Tibial nerve (tissue), 3 donors: ENCODE measurements at regions not wholly inside any gene's neighbourhood (a gene's known extent, or its start where the extent isn't known, plus 50 kb on each side); places are given as distances from the start of the nearest gene placed in this dataset.

Source experiments
- POLR2A ChIP-seq, 2 donors: fragments of 450-650 bp; IDR thresholded peaks; one replicate each; pipeline ENCODE4 v1.6.1; 2017; ENCODE audit warnings: antibody characterized with exemption in 2 of 2, mild to moderate bottlenecking in 2 of 2, moderate library complexity in 2 of 2
- TF ChIP-seq, protein P1 (sequence below), 5 experiments: fragments of 200-600 bp in 3 of 5; fragments of 450-650 bp in 2 of 5; sonication (generic) in 3 of 5; IDR thresholded peaks; one replicate each; pipeline ENCODE4 v1.5.1; 2016 to 2019; ENCODE audit warnings: antibody characterized with exemption in 5 of 5, mild to moderate bottlenecking in 3 of 5, moderate library complexity in 2 of 5

DNA sequence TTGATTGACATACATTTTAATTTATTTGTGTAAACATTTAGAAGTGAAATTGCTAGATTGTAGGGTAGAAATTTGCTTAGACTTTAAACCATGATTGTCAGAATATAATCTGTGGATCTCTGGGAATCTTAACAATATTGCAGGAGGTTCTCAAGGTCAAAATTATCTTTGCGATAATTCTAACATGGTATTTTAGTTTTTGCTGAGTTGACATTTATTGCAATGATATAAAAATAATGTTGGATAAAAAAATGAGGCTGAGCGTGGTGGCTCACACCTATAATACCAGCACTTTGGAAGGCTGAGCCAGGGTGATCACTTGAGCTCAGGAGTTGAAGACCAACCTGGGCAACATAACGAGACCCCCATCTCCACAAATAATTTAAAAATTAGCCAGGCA is 70.3 kb upstream of the SGCD start:
- TF ChIP-seq, protein P1, sequence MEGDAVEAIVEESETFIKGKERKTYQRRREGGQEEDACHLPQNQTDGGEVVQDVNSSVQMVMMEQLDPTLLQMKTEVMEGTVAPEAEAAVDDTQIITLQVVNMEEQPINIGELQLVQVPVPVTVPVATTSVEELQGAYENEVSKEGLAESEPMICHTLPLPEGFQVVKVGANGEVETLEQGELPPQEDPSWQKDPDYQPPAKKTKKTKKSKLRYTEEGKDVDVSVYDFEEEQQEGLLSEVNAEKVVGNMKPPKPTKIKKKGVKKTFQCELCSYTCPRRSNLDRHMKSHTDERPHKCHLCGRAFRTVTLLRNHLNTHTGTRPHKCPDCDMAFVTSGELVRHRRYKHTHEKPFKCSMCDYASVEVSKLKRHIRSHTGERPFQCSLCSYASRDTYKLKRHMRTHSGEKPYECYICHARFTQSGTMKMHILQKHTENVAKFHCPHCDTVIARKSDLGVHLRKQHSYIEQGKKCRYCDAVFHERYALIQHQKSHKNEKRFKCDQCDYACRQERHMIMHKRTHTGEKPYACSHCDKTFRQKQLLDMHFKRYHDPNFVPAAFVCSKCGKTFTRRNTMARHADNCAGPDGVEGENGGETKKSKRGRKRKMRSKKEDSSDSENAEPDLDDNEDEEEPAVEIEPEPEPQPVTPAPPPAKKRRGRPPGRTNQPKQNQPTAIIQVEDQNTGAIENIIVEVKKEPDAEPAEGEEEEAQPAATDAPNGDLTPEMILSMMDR (IDR thresholded peaks at IDR 0.05): no peak
- TF ChIP-seq POLR2A (IDR thresholded peaks at IDR 0.05): no peak
